SW480 (cell line): ENCODE measurements at regions not wholly inside any gene's neighbourhood (a gene's known extent, or its start where the extent isn't known, plus 50 kb on each side); places are given as distances from the start of the nearest gene placed in this dataset.
"Not testable (repeated sequence)": the region's sequence is repeated elsewhere in the genome, so short reads cannot be mapped to it uniquely, and the experiment has no call there.

Experiments
- DNase-seq: peaks from one replicate; pipeline ENCODE4 v3.0.0-alpha.2; 2016; ENCODE audit warnings: low spot score

DNA sequence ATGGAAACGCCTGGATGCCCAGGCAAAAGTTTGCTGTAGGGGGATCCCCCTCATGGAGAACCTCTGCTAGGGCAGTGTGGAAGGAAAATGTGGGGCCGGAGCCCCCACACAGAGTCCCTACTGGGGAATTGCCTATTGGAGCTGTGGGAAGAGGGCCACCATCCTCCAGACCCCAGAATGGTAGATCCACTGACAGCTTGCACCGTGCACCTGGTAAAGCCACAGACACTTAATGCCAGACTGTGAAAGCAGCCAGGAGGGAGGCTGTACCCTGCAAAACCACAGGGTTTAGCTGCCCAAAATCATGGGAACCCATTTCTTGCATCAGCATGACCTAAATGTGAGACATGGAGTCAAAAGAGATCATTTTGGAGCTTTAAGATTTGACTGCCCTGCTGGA, 302.0 kb upstream of the ST8SIA4 start:
- not testable (repeated sequence) for DNase-seq

DNA sequence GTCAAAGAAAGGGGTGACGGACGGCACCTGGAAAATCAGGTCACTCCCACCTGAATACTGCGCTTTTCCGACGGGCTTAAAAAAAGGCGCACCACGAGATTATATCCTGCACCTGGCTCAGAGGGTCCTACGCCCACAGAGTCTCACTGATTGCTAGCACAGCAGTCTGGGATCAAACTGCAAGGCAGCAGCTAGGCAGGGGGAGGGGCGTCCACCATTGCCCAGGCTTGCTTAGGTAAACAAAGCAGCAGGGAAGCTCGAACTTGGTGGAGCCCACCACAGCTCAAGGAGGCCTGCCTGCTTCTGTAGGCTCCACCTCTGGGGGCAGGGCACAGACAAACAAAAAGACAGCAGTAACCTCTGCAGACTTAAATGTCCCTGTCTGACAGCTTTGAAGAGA, 277.3 kb upstream of the ST8SIA4 start:
- not testable (repeated sequence) for DNase-seq

GRCh38 chr5:101176605-101177004, 273.5 kb upstream of the ST8SIA4 start:
- DNase-seq, result no peak

DNA sequence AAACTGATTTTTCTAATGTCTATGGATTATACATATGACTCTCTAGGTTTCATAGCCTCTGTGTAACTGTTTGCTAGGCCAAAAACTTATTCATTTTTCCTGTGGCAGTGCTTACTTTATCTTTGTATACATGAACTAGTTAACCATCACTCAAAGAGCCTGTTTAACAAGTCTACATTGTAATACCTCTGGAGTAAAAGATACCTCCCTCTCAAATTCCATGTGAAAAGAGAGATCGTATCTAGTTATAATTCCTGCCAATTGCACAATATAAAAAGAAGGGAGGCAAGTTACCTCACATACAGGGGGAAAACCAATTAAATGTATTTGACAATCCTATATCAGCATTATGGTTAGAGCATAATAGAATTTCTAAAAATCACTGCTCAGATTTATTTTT, 271.9 kb upstream of the ST8SIA4 start:
- no peak for DNase-seq

- no peak for DNase-seq
Observed at GRCh38 chr5:101163088-101163487, 260.0 kb upstream of the ST8SIA4 start.

GRCh38 chr5:101160002-101160401, 256.9 kb upstream of the ST8SIA4 start:
- DNase-seq, result no peak

DNA sequence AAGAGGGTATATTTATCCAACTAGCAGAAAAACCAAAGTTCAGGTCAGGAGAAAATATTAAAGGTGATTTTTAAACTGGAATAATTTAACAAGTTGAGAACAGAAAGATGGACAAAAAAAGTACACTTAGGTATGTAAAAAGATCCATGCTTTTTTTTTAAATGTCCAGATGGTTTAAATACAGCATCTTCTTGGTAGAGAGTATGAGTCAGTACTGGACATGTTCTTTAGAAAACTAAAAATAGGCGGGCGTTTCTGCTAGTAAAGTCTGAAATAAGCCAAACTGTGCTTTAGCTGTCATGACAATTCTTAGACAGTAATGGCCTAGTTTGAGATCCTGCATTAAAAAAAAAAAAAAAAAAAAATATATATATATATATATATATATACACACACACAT, 255.9 kb upstream of the ST8SIA4 start:
- DNase-seq, result no peak

DNA sequence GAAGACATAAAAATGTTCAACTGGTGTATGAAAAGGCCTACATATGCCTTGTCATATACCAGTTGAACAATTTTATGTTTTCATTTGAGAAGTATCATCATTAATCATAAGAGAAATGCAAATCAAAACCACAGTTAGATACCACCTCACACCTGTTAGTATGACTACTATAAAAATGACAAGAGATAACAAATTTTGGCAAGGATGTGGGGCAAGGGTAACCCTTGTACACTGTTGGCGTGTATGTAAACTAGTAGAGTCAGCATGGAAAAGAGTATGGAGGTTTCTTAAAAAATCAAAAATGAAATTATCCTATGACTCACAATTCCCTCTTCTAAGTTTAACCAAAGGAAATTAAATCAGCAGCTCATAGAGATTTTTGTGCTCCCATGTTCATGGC, 250.4 kb upstream of the ST8SIA4 start:
- DNase-seq, result no peak

DNA sequence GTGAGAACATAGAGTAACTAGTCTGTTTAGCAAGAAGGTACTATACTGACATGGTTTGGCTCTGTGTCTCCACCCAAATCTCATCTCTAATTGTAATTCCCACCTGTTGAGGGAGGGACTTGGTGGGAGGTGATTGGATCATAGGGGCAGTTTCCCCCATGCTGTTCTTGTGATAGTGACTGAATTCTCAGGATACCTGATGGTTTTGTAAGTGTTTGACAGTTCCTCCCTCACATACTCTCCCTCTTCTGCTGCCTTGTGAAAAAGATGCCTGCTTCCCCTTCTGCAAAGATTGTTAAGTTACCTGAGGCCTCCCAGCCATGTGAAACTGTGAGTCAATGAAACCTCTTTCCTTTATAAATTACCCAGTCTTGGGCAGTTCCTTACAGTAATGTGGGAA, 240.4 kb upstream of the ST8SIA4 start:
- DNase-seq, result no peak

DNA sequence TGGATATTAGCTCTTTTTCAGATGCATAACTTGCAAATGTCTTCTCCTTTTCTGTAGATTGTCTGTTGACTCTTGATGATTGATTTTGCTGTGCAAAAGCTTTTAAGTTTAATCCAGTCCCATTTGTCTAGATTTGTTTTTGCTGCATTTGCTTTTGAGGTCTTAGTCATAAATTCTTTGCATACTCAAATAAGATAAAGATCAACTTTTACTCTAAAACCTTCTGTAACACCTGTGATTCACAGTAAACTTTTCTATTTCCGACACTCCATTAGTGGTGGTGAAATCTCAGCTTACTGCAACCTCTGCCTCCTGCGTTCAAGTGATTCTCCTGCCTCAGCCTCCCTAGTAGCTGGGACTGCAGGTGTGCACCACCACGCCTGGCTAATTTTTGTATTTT, 239.0 kb upstream of the ST8SIA4 start:
- no peak for DNase-seq

DNA sequence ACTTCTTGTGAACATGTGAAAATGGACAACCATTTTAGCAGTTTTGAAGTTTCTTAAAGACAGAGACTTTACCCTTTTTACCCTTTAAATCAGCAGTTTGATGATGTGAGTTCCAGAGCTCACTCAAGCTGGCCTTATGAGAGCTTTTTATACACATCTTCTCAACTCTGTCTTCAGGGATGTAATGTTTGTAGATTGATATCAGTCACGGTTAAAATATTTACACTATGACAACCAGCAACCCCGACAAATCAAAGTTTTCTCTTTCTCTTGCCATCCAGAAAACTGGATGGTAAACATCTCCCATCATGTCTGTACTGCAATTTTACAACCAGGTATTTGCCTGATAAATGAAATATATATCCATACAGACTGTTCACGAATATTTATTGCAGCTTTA, 233.4 kb upstream of the ST8SIA4 start:
- DNase-seq, result no peak

GRCh38 chr5:101123363-101123762, 220.3 kb upstream of the ST8SIA4 start:
- DNase-seq, result no peak

DNA sequence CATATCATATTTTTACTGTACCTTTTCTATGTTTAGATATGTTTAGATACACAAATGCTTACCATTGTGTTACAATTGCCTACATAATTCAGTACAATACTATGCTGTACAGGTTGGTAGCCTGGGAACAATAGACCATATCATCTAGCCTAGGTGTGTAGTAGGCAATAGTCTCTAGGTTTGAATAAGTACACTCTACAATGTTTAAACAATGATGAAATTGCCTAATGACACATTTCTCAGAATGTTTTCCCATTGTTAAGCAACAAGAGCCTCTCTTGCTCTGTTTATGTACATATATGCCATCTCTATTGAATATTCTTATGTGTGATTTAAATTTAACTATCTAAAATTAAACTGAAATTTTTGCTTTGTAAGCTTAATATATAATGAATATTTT, 209.6 kb upstream of the ST8SIA4 start:
- no peak for DNase-seq

DNA sequence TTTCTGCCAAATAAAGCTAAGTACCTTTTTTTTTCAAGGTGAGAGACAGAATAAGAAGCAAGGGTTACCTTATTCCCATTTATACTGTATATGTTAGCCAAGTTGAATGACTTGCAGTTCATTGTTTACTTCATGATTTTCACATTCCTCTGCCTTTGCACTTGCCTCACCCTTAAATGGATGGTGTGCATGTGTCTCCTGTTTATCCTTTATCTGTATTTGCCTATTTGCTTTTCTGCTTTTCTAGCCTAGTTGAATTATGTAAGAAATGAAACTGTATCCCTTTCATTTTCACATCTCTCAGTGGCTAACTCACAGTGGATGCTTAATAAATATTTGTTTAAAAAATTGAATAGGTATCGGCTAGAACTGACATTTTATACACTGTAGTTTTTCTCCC, 200.8 kb upstream of the ST8SIA4 start:
- no peak for DNase-seq

GRCh38 chr5:101102506-101102905, 199.4 kb upstream of the ST8SIA4 start:
- peak; percentile 83 for DNase-seq

- DNase-seq, result no peak
Observed at GRCh38 chr5:101091902-101092301, 188.8 kb upstream of the ST8SIA4 start.

- no peak for DNase-seq
Observed at GRCh38 chr5:101084353-101084752, 181.3 kb upstream of the ST8SIA4 start.

- DNase-seq, result no peak
Observed at GRCh38 chr5:101080462-101081240, 177.6 kb upstream of the ST8SIA4 start.

DNA sequence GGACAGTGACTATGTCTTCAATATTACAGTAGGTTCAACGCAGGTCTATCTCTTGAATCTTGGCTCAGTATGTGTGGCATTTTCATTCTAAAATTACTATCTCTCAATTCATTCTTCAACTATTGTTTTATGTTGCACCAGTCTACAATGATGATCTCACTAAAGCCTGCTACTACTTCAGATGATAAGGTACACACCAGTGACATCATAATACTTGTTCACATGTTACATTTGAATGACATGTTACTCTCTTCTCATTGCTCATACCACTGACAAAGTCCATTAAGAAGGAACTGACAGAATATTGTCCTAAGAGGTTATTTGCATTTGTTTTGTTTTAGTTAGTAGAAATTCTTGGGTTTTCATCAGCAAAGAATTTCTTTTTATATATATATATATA, 165.2 kb upstream of the ST8SIA4 start:
- no peak for DNase-seq

GRCh38 chr5:101067429-101067828, 164.3 kb upstream of the ST8SIA4 start:
- DNase-seq, result no peak

DNA sequence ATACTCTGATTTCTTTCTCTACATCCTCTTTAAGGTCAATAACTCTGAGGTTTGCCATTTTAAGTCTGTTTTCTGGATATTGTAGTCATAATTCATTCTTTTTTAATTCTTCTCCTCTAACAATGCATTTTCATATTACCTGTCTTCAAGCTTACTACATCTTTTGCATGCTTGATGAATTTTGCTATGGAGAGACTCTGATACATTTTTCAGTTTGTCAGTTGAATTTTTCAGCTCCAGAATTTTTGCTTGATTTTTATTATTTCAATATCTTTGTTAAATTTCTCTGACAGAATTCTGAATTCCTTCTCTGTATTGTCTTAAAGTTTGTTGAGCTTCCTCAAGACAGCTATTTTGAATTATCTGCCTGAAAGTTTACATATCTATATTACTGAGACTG, 159.8 kb upstream of the ST8SIA4 start:
- DNase-seq, result no peak

GRCh38 chr5:101047181-101047580, 144.1 kb upstream of the ST8SIA4 start:
- no peak for DNase-seq

DNA sequence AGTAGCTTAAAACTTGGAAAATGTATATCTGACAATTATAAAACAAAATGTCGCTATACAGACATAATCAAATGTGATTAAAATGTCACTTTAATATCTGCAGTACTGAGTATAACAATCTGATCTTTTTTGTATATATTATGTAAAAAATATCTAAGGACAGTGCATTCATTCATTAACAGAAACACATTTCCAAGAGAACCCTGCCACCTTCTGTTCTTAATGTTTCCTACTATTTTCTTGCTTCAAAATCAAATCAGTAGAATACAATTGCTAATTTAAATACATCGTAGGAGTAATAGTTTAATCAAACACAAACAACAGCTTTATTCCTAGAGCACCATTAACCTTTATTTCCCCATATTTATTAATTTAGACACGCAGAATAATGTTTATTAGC, 142.6 kb upstream of the ST8SIA4 start:
- no peak for DNase-seq

DNA sequence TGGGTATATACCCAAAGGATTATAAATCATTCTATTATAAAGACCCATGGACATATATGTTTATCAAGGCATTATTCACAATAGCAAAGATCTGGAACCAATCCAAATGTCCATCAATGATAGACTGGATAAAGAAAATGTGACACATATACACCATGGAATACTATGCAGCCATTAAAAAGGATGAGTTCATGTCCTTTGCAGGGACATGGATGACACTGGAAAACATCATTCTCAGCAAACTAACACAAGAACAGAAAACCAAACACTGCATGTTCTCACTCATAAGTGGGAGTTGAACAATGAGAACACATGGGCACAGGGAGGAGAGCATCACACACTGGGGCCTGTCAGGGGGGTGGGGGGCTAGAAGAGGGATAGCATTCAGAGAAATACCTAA, 136.9 kb upstream of the ST8SIA4 start:
- DNase-seq, result not testable (repeated sequence)
